MM.1S (cell line): ENCODE measurements at regions not wholly inside any gene's neighbourhood (a gene's known extent, or its start where the extent isn't known, plus 50 kb on each side); places are given as distances from the start of the nearest gene placed in this dataset.

Experiments used
- DNase-seq: peaks from one replicate; pipeline ENCODE4 v3.0.0-alpha.2; 2015
- H2AFZ ChIP-seq: fragments of 300-600 bp; sonication (generic); 2 replicates; pipeline ENCODE4 v1.6.0; 2016; ENCODE audit warnings: antibody characterized with exemption, low read length
- H3F3A ChIP-seq: fragments of 300-600 bp; sonication (generic); 2 replicates; pipeline ENCODE4 v1.6.1; 2016; ENCODE audit warnings: mild to moderate bottlenecking, antibody characterized with exemption, low read length, moderate library complexity, mixed read lengths; ENCODE audit not compliant: insufficient read depth
- H3K27ac ChIP-seq: fragments of 300-600 bp; sonication (generic); 2 replicates; pipeline ENCODE4 v1.5.1; 2016; ENCODE audit warnings: mild to moderate bottlenecking, low read length
- H3K27me3 ChIP-seq: fragments of 300-600 bp; sonication (generic); replicated peaks from 2 replicates; pipeline ENCODE4 v1.6.0; 2016; ENCODE audit warnings: low read length; ENCODE audit not compliant: insufficient read depth
- H3K36me3 ChIP-seq: fragments of 300-600 bp; sonication (generic); replicated peaks from 2 replicates; pipeline ENCODE4 v1.6.1; 2016; ENCODE audit warnings: mild to moderate bottlenecking, low read length, mixed read lengths; ENCODE audit not compliant: insufficient read depth
- H3K4me1 ChIP-seq: fragments of 300-600 bp; sonication (generic); 2 replicates; pipeline ENCODE4 v1.6.1; 2016; ENCODE audit warnings: low read length, mixed read lengths
- H3K4me2 ChIP-seq: fragments of 300-600 bp; sonication (generic); 2 replicates; pipeline ENCODE4 v1.6.0; 2016; ENCODE audit warnings: low read depth, low read length
- H3K4me3 ChIP-seq: fragments of 300-600 bp; sonication (generic); 2 replicates; pipeline ENCODE4 v1.5.1; 2016; ENCODE audit warnings: low read length, mixed read lengths
- H3K79me2 ChIP-seq: fragments of 300-600 bp; sonication (generic); 2 replicates; pipeline ENCODE4 v1.6.1; 2016; ENCODE audit warnings: mixed run types, low read length, mixed read lengths
- H3K9ac ChIP-seq: fragments of 300-600 bp; sonication (generic); 2 replicates; pipeline ENCODE4 v1.6.1; 2016; ENCODE audit warnings: low read length, mixed read lengths
- H3K9me2 ChIP-seq: fragments of 300-600 bp; sonication (generic); replicated peaks from 2 replicates; pipeline ENCODE4 v1.6.1; 2016; ENCODE audit warnings: mild to moderate bottlenecking, low read length, mixed read lengths; ENCODE audit not compliant: insufficient read depth
- H3K9me3 ChIP-seq: fragments of 300-600 bp; sonication (generic); replicated peaks from 2 replicates; pipeline ENCODE4 v1.6.1; 2016; ENCODE audit warnings: mild to moderate bottlenecking, low read length, mixed read lengths; ENCODE audit not compliant: insufficient read depth
- H4K20me1 ChIP-seq: fragments of 300-600 bp; sonication (generic); 2 replicates; pipeline ENCODE4 v1.6.1; 2016; ENCODE audit warnings: mild to moderate bottlenecking, low read length, moderate library complexity, mixed read lengths; ENCODE audit not compliant: insufficient read depth
- CTCF ChIP-seq: fragments of 300-600 bp; sonication (generic); IDR thresholded peaks from 2 replicates; pipeline ENCODE4 v1.5.1; 2016; ENCODE audit warnings: antibody characterized with exemption, low read length, mixed read lengths
- EZH2 ChIP-seq: fragments of 300-600 bp; sonication (generic); optimal IDR thresholded peaks from 2 replicates; pipeline ENCODE3; 2017; ENCODE audit warnings: low read depth, mild to moderate bottlenecking, antibody characterized with exemption, low read length, mixed read lengths
- EZH2phosphoT487 ChIP-seq: fragments of 300-600 bp; sonication (generic); IDR thresholded peaks from 2 replicates; pipeline ENCODE4 v1.6.1; 2018; ENCODE audit warnings: antibody characterized with exemption, low read length

GRCh38 chr7:19353180-19353579 lies 208.0 kb upstream of the FERD3L start:
- Histone ChIP-seq H3F3A (no peaks in the 10 kb centered on the region), H3K79me2 (no peaks in the 10 kb centered on the region), H3K27ac (no peak overlapping the region), H3K4me3 (no peak overlapping the region), H3K36me3 (no peaks in the 10 kb centered on the region), H3K9ac (no peak overlapping the region), H3K27me3 (no peaks in the 10 kb centered on the region), H3K4me1 (no peaks in the 10 kb centered on the region), H3K4me2 (no peak overlapping the region), H3K9me3 (no peaks in the 10 kb centered on the region), H3K9me2 (no peaks in the 10 kb centered on the region), H4K20me1 (no peaks in the 10 kb centered on the region), H2AFZ (no peak overlapping the region)
- DNase-seq, result no peak
- TF ChIP-seq EZH2phosphoT487 (no peak), CTCF (no peak), EZH2 (no peak)

- no peak for DNase-seq
- no peaks in the 10 kb centered on the region for H3K9me2 ChIP-seq
- no peak overlapping the region for H3K4me2 ChIP-seq
- H3F3A ChIP-seq, result no peaks in the 10 kb centered on the region
- TF ChIP-seq EZH2 (no peak), CTCF (no peak), EZH2phosphoT487 (no peak)
- H3K27me3 ChIP-seq, result no peaks in the 10 kb centered on the region
- no peaks in the 10 kb centered on the region for H3K79me2 ChIP-seq
- H3K27ac ChIP-seq, result no peak overlapping the region
- no peaks in the 10 kb centered on the region for H4K20me1 ChIP-seq
- H3K4me1 ChIP-seq, result no peaks in the 10 kb centered on the region
- H3K36me3 ChIP-seq, result no peaks in the 10 kb centered on the region
- no peak overlapping the region for H3K4me3 ChIP-seq
- no peak overlapping the region for H2AFZ ChIP-seq
- H3K9ac ChIP-seq, result no peak overlapping the region
- no peaks in the 10 kb centered on the region for H3K9me3 ChIP-seq
Measured at GRCh38 chr7:19352305-19352695, 207.1 kb upstream of the FERD3L start.

GRCh38 chr7:19351341-19352304 lies 206.4 kb upstream of the FERD3L start:
- Histone ChIP-seq H2AFZ (no peak overlapping the region), H3K4me2 (no peak overlapping the region), H3K9ac (no peak overlapping the region), H3K79me2 (no peaks in the 10 kb centered on the region), H3F3A (no peaks in the 10 kb centered on the region), H3K4me3 (no peak overlapping the region), H3K27ac (no peak overlapping the region), H3K27me3 (no peaks in the 10 kb centered on the region), H3K9me3 (no peaks in the 10 kb centered on the region), H3K9me2 (no peaks in the 10 kb centered on the region), H3K36me3 (no peaks in the 10 kb centered on the region), H3K4me1 (no peaks in the 10 kb centered on the region), H4K20me1 (no peaks in the 10 kb centered on the region)
- no peak for TF ChIP-seq EZH2phosphoT487
- no peak for TF ChIP-seq EZH2
- TF ChIP-seq CTCF, result no peak
- no peak for DNase-seq
